ENCODE measurements at regions not wholly inside any gene's neighbourhood (a gene's known extent, or its start where the extent isn't known, plus 50 kb on each side); places are given as distances from the start of the nearest gene placed in this dataset.

GRCh38 chr22:27260087-27260698 lies 541.4 kb downstream of the MN1 start:
- TF ChIP-seq POLR2A (IDR thresholded peaks at IDR 0.05) (no peak), CTCF (IDR thresholded peaks at IDR 0.05) (no peak)

All from vagina (tissue), 2 donors.